ENCODE measurements at regions not wholly inside any gene's neighbourhood (a gene's known extent, or its start where the extent isn't known, plus 50 kb on each side); places are given as distances from the start of the nearest gene placed in this dataset.

DNA sequence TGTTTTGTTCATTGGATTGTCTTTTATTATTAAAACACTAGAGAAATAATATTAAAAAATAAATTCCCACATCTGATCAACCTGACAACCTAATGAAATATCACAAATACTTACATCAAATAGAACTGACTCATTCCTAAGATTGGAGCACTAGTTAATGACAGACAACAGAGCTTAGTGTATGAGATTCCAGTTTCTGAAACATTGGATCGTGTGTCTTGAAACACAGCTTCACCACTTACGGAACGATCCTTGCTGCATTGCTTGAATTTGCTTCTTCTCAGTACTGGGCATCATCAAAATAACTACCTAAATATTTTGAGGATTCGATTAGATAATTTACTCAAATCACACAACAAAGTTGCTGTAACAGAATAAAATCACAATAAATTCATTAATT lies 667.2 kb upstream of the CDH18 start:
- no peak for DNase-seq (ENCODE audit: low read depth)

- DNase-seq (ENCODE audit: low read depth), result no peak
Measured at GRCh38 chr5:20654746-20655145, 666.7 kb upstream of the CDH18 start.

DNA sequence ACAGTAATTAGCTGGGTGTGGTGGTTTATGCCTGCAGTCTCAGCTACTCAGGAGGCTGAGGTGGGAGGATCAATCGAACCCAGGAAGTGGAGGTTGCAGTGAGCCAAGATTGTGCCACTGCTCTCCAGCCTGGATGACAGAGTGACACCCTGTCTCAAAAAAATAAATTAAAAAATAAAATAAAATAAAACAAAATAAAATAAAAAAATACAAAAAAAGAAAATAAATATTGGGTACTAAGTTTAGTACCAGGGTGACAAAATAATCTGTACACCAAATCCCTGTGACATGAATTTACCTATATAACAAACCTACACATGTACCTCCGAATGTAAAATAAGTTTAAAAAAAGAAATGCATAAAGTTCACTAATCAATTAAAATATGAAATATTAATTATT lies 666.0 kb upstream of the CDH18 start:
- DNase-seq (ENCODE audit: low read depth), result no peak

DNA sequence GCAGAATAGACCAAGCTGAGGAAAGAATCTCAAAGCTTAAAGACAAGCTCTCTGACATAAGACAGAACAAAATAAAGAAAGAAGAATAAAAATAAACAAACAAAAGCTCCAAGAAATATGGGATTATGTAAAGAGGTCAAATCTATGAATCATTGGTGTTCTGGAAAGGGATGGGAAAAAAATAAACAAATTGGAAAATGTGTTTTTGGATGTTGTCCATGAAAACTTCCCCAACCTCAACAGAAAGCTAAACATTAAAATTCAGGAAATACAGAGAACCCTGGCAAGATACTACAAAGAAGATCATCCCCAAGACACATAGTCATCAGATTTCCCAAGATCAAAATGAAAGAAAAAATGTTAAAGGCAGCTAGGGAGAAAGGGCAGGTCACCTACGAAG lies 662.0 kb upstream of the CDH18 start:
- no peak for DNase-seq (ENCODE audit: low read depth)

DNA sequence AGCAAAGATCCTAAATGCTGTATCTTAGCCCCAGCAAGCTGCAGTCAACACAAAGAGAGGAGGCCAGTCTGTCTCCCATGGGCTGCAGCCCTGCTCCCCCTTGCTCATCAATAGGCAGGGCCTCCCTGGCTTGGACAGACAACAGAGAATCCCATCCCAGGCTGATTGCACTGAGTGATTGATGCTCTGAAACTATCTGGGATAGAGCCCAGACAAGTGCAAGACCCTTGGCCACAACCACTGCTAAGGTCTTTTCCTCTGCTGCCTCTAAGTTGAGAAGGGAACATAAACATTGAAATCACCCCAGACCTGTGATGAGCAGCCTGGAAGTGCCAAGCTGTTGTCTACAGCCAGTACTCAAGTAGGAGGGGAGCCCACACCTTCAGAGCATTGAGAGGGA lies 661.0 kb upstream of the CDH18 start:
- DNase-seq (ENCODE audit: low read depth), result no peak

- no peak for DNase-seq (ENCODE audit: low read depth)
Measured at GRCh38 chr5:20636686-20637085, 648.7 kb upstream of the CDH18 start.

- no peak for DNase-seq (ENCODE audit: low read depth)
Measured at GRCh38 chr5:20619591-20619990, 631.6 kb upstream of the CDH18 start.

GRCh38 chr5:20618340-20618739 lies 630.3 kb upstream of the CDH18 start:
- no peak for DNase-seq (ENCODE audit: low read depth)

DNA sequence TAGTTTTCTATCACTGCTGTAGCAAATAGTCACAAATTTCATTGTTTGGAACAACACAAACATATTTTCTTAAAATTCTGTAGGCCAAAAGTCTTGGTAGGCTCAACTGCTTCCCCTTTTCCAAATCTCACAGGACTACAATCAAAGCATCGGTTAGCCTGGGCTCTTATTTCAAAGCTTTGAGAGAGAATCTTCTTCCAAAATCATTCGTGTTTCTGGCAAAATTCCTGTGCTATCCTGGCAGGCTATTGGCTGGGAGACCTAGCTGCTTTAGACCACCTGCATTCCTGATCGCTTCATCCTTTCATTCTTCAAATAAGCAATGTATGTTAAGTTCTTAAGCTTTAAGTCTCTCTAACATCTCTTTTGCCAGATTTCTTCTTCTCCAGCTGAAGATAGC lies 629.8 kb upstream of the CDH18 start:
- no peak for DNase-seq (ENCODE audit: low read depth)

DNA sequence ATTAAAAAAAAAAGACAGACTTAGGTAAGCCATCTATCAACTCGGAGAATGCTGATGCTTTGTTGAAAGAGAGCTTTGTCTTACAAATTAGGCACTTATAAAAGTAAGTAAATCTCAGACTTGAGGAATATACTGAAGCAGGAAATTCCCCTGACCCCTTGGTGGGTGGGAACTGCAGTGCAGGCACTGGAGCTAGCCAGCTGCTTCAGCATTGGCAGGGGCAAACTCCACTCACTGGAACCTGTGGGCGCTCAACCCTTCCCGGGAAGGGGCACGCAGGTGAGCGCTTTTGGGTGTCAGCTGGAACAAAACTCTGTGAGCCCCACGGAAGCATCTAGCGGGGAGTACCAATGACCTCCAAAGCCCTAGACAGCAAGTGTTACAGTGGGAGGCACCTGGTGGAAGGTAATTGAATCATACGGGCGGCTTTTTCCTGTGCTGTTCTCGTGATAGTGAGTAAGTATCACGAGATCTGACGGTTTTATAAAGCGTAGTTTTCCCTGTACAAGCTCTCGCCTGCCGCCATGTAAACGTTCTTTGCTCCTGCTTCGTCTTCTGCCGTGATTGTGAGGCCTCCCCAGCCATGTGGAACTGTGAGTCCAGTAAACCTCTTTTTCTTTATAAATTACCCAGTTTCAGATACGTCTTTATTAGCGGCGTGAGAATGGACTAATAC lies 628.0 kb upstream of the CDH18 start:
- DNase-seq (ENCODE audit: low read depth), result no peak

- no peak for DNase-seq (ENCODE audit: low read depth)
Measured at GRCh38 chr5:20611620-20612019, 623.6 kb upstream of the CDH18 start.

DNA sequence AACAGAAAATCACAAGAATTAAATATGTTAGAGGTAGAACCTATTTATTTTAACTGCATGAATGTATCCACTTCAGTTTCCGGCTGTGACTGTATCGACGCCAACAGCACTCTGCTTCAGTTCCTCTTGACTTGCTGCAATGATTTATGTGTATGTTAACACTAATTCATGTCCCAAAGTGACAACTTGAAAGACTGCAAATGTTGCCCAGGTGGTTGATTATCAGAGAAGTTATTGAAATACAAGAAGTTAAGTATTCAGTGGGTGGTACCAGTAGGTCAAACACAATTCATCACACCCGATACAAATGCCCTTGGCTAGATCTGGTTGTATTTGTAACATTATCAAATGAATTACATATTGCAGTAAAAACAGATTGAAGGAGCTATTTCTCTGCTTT lies 622.7 kb upstream of the CDH18 start:
- no peak for DNase-seq (ENCODE audit: low read depth)

DNA sequence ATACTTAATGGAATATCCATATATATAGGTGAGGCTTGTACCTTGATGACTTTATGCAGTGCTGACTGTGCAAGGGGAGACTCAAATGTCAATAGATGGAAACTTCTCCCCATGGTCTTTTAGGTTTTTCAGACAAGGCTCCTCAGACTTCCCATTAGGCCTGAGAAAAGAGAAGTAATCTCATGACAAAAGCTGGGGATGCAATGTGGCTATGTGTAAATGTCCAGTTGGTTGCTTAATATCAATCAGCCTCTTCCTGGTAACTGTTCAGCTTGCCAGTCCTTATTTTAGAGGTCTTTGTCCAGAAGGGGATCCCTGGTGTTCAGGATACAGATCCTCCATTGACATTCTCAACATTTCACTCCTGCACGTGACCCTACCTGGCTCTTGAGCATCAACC lies 621.1 kb upstream of the CDH18 start:
- DNase-seq (ENCODE audit: low read depth), result no peak

DNA sequence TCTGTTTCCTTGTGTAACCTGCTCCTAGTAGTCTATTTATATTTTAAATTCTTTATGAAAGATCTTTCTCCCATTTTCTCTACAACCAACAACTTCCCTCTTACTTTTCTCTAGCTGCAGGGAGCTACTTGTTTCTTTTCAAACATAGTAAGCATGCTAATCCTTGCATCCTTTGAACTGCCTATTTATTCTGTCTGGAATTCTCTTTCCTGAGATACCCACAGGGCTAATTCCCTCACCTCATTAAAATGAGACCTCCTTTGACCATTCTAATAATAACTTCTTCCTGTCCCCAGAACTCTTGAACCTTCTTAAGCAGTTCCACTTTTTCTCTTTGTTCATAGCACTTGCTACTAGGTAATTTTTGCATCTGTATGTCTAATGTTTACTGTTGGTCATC lies 620.6 kb upstream of the CDH18 start:
- no peak for DNase-seq (ENCODE audit: low read depth)

- DNase-seq (ENCODE audit: low read depth), result no peak
Measured at GRCh38 chr5:20605732-20606525, 617.9 kb upstream of the CDH18 start.

DNA sequence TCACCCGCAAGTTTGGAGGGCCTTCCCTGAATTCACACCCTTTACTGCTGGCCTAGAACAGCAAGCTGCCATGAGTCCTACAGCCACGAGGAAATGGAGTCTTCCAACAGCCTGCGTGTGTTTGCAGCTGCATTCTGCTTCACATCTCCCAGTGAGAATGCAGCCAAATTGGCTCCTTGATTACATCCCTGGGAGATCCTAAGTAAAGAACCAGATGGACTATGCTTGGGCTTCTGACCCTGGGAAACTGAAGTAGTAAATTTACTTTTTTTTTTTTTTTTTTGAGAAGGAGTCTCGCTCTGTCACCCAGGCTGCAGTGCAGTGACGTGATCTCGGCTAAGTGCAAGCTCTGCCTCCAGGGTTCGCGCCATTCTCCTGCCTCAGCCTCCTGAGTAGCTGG lies 617.0 kb upstream of the CDH18 start:
- DNase-seq (ENCODE audit: low read depth), result no peak

DNA sequence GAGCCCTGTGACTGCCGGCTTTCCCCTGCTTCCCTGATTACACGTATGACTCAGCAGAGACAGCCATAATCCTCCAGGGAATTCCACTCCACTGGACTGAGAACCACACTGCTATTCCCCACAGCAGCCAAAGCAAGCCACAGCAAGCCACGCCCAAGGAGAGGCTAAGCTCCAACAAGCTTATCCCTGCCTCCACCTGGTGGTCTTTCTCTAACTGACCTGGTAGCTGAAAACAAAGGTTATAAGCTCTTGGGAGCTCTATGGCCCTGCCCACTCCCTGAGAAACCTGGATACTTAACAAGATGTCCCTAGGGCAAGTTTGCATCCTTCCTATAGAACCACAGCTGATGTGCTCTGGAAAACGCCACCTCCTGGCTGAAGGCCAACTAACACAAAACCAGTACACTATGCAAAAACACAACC lies 613.7 kb upstream of the CDH18 start:
- DNase-seq (ENCODE audit: low read depth), result peak; percentile 4

- DNase-seq (ENCODE audit: low read depth), result no peak
Measured at GRCh38 chr5:20590356-20590755, 602.4 kb upstream of the CDH18 start.

- no peak for DNase-seq (ENCODE audit: low read depth)
Measured at GRCh38 chr5:20575571-20575970, 587.6 kb upstream of the CDH18 start.

- DNase-seq (ENCODE audit: low read depth), result no peak
Measured at GRCh38 chr5:20574576-20574975, 586.6 kb upstream of the CDH18 start.

- peak; percentile 20 for DNase-seq (ENCODE audit: low read depth)
Measured at GRCh38 chr5:20572614-20573013, 584.6 kb upstream of the CDH18 start.

GRCh38 chr5:20570486-20570885 lies 582.5 kb upstream of the CDH18 start:
- DNase-seq (ENCODE audit: low read depth), result no peak

DNA sequence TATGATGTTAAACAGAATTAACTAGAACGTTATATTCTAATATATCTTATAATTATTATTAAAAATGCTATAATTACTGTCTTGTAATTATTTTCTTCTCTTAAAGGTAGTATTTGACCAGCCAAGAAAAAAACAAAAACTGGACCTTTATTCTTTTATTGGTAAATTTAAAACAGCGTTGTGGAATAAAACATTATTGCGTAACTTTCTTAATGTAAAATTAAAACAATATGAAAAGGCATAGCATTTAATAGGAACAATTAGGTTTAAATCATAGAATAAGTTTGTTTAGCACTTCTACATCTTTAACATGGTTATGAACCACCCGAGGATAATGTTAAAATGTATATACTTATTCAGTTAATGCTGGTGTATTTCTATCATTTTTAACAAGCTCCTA lies 574.5 kb upstream of the CDH18 start:
- no peak for DNase-seq (ENCODE audit: low read depth)

DNA sequence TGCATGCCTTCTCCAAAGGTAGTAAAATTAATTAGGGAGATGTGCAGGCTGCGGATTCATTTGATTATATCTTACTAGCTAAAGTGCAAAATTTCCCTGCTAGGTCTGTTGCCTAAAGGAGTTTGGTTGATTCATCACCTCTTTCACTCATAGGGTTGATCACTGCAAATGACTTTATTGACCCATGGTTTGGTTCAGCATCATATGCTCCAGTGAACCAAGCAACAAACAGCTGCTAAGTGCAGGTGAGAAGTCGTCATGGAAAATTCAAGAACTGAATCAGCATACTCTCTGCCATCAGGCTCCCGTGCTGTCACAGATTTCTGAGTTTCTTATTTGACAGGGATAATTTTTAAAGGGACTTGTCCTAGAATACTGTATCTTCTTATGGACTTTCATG lies 571.8 kb upstream of the CDH18 start:
- no peak for DNase-seq (ENCODE audit: low read depth)
